Hepatocyte (in vitro differentiated cells): ENCODE measurements at regions not wholly inside any gene's neighbourhood (a gene's known extent, or its start where the extent isn't known, plus 50 kb on each side); places are given as distances from the start of the nearest gene placed in this dataset.

Source experiments
- CTCF ChIP-seq: fragments of 200-600 bp; sonication (generic); IDR thresholded peaks from 2 replicates; pipeline ENCODE4 v1.5.1; 2016; ENCODE audit warnings: antibody characterized with exemption, mild to moderate bottlenecking; ENCODE audit not compliant: poor library complexity
- EZH2 ChIP-seq: fragments of 200-600 bp; sonication (generic); IDR thresholded peaks from 2 replicates; pipeline ENCODE4 v1.6.1; 2016; ENCODE audit warnings: antibody characterized with exemption, mild to moderate bottlenecking, borderline replicate concordance

DNA sequence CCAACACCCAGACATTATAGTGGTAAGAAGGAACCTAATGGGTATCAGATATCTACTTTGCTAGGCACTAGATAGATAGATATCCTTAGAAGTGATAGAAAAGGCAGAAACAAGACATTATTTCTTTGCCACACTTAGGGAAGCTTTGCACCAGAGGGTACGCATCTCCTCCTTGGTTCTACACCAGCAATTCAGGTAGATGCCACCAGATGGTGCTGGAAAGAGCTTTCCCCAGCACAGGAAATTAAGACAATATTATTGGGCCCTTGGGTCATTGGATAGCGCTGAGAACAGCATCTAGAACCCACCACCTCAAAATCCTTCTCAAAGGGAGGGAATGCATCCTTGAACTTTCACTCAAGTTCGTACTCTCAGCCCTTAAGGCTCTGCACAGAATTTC lies 173.8 kb upstream of the CCL2 start:
- TF ChIP-seq CTCF = peak; percentile 30
- no peak for TF ChIP-seq EZH2
